H1 (cell line): ENCODE measurements at regions not wholly inside any gene's neighbourhood (a gene's known extent, or its start where the extent isn't known, plus 50 kb on each side); places are given as distances from the start of the nearest gene placed in this dataset.

Experiments
- CTCF ChIA-PET: fragments of 300-600 bp; sonication (Branson Sonifier 250); formaldehyde crosslinking; loops from one replicate; lab custom pipeline; 2021; ENCODE audit not compliant: partially characterized antibody; lab: Charles Lee
- POLR2A ChIA-PET: fragments of 300-600 bp; sonication (Branson Sonifier 250); formaldehyde crosslinking; loops from one replicate; lab custom pipeline; 2021; ENCODE audit warnings: inconsistent platforms; ENCODE audit not compliant: partially characterized antibody; lab: Charles Lee
- DNase-seq, 2 experiments: peaks; one replicate each; pipeline versions ENCODE4 v3.0.0 to v3.0.0-alpha.2; 2010 to 2022; ENCODE audit warnings: low spot score in 2 of 2, low read depth in 1 of 2, mixed read lengths in 1 of 2
- FAIRE-seq: peaks from 2 replicates; lab custom pipeline; 2011; peaks lifted over from hg19 to GRCh38; lab: Jason Lieb, UNC
- H2AFZ ChIP-seq: 2 replicates; pipeline ENCODE4 v1.8.1; 2012; ENCODE audit warnings: low read length, inconsistent platforms
- H2AK5ac ChIP-seq: 2 replicates; pipeline ENCODE4 v1.6.1; 2013; ENCODE audit warnings: low read depth, low read length
- H2BK120ac ChIP-seq: replicated peaks from 2 replicates; pipeline ENCODE3; 2013; ENCODE audit warnings: low read depth, low read length, inconsistent platforms
- H2BK12ac ChIP-seq: 2 replicates; pipeline ENCODE4 v1.6.1; 2013; ENCODE audit warnings: low read depth, low read length
- H2BK15ac ChIP-seq: 2 replicates; pipeline ENCODE4 v1.6.1; 2013; ENCODE audit warnings: low read length
- H2BK20ac ChIP-seq: 2 replicates; pipeline ENCODE4 v1.6.1; 2013; ENCODE audit warnings: low read length
- H2BK5ac ChIP-seq: 2 replicates; pipeline ENCODE4 v1.6.1; 2013; ENCODE audit warnings: low read depth, low read length
- H3K14ac ChIP-seq: 2 replicates; pipeline ENCODE4 v1.6.1; 2013; ENCODE audit warnings: inconsistent platforms; ENCODE audit not compliant: insufficient read length
- H3K18ac ChIP-seq: 2 replicates; pipeline ENCODE4 v1.6.1; 2013; ENCODE audit warnings: low read length; ENCODE audit errors: extremely low read depth
- H3K23ac ChIP-seq: 2 replicates; pipeline ENCODE4 v1.6.1; 2013; ENCODE audit warnings: inconsistent platforms; ENCODE audit not compliant: insufficient read length
- H3K23me2 ChIP-seq: 2 replicates; pipeline ENCODE4 v1.6.1; 2013; ENCODE audit warnings: low read depth, low read length
- H3K27ac ChIP-seq: 2 replicates; pipeline ENCODE4 v1.6.1; 2011; ENCODE audit warnings: low read depth, low read length, inconsistent platforms
- H3K27me3 ChIP-seq, 4 experiments: replicated peaks in 1 of 4; 1 replicate in 1 of 4; 2 replicates in 3 of 4; pipeline versions ENCODE4 v1.6.1 to v1.8.1; 2011 to 2013; ENCODE audit warnings: low read length in 3 of 4, mild to moderate bottlenecking in 3 of 4, inconsistent platforms in 2 of 4, mixed read lengths in 2 of 4, moderate library complexity in 1 of 4; ENCODE audit not compliant: control insufficient read depth in 3 of 4, insufficient read depth in 3 of 4; ENCODE audit errors: extremely low read depth in 1 of 4
- H3K36me3 ChIP-seq, 4 experiments: 2 replicates each; pipeline versions ENCODE4 v1.6.1 to v1.8.1; 2011 to 2013; ENCODE audit warnings: mild to moderate bottlenecking in 4 of 4, low read length in 3 of 4, moderate library complexity in 2 of 4, control low read depth in 1 of 4, inconsistent platforms in 1 of 4; ENCODE audit not compliant: insufficient read depth in 4 of 4, control insufficient read depth in 2 of 4
- H3K4ac ChIP-seq: replicated peaks from 2 replicates; pipeline ENCODE3; 2013; ENCODE audit warnings: low read length, low read depth, mixed read lengths, inconsistent platforms; ENCODE audit not compliant: insufficient read length
- H3K4me1 ChIP-seq, 4 experiments: replicated peaks in 1 of 4; 1 replicate in 1 of 4; 2 replicates in 3 of 4; pipeline versions ENCODE4 v1.6.1 to v1.8.1; 2011 to 2013; ENCODE audit warnings: low read length in 3 of 4, inconsistent platforms in 2 of 4, mixed read lengths in 1 of 4; ENCODE audit not compliant: insufficient read depth in 4 of 4, control insufficient read depth in 3 of 4
- H3K4me2 ChIP-seq, 2 experiments: 2 replicates each; pipeline versions ENCODE4 v1.6.1 to v1.8.1; 2011 to 2013; ENCODE audit warnings: low read depth in 2 of 2, low read length in 2 of 2, control low read depth in 1 of 2, inconsistent platforms in 1 of 2, mild to moderate bottlenecking in 1 of 2; ENCODE audit not compliant: insufficient read depth in 1 of 2
- H3K4me3 ChIP-seq, 4 experiments: fragments of 200-600, 300-600 bp in 1 of 4; sonication (generic), shearing (Covaris generic), sonication (Bioruptor Twin) in 1 of 4; 2 replicates each; pipeline versions ENCODE4 v1.5.1 to v1.8.1; 2011 to 2016; ENCODE audit warnings: low read length in 4 of 4, low read depth in 3 of 4, control low read depth in 2 of 4, inconsistent platforms in 2 of 4, mild to moderate bottlenecking in 2 of 4, mixed read lengths in 1 of 4, moderate library complexity in 1 of 4; ENCODE audit not compliant: insufficient read depth in 2 of 4; ENCODE audit errors: extremely low read depth in 1 of 4
- H3K56ac ChIP-seq: replicated peaks from 2 replicates; pipeline ENCODE3; 2013; ENCODE audit warnings: low read depth, mild to moderate bottlenecking, mixed read lengths, low read length, inconsistent platforms; ENCODE audit not compliant: insufficient read length
- H3K79me1 ChIP-seq: 2 replicates; pipeline ENCODE4 v1.6.1; 2013; ENCODE audit warnings: low read depth, low read length, control low read depth
- H3K79me2 ChIP-seq, 2 experiments: 2 replicates each; pipeline versions ENCODE4 v1.6.1 to v1.8.1; 2012 to 2013; ENCODE audit warnings: low read length in 2 of 2, mild to moderate bottlenecking in 2 of 2, inconsistent platforms in 1 of 2; ENCODE audit not compliant: insufficient read depth in 2 of 2, control insufficient read depth in 1 of 2
- H3K9ac ChIP-seq, 4 experiments: replicated peaks in 1 of 4; 1 replicate in 1 of 4; 2 replicates in 3 of 4; pipeline versions ENCODE4 v1.6.1 to v1.8.1; 2011 to 2013; ENCODE audit warnings: low read depth in 3 of 4, low read length in 3 of 4, control low read depth in 2 of 4, mild to moderate bottlenecking in 2 of 4, moderate library complexity in 2 of 4, inconsistent platforms in 1 of 4; ENCODE audit errors: extremely low read depth in 1 of 4
- H3K9me3 ChIP-seq, 2 experiments: 2 replicates each; pipeline versions ENCODE4 v1.6.1 to v1.8.1; 2012 to 2013; ENCODE audit warnings: mild to moderate bottlenecking in 2 of 2, moderate library complexity in 2 of 2, control low read depth in 1 of 2, inconsistent platforms in 1 of 2, low read depth in 1 of 2, low read length in 1 of 2, mixed read lengths in 1 of 2; ENCODE audit not compliant: insufficient read depth in 2 of 2
- H4K20me1 ChIP-seq, 2 experiments: replicated peaks in 1 of 2; 2 replicates each; pipeline versions ENCODE3 to v1.8.1; 2011 to 2013; ENCODE audit warnings: inconsistent platforms in 2 of 2, low read length in 2 of 2, mild to moderate bottlenecking in 1 of 2; ENCODE audit not compliant: insufficient read depth in 2 of 2, control insufficient read depth in 1 of 2
- H4K5ac ChIP-seq: 2 replicates; pipeline ENCODE4 v1.6.1; 2013; ENCODE audit warnings: low read length, low read depth, mixed read lengths, inconsistent platforms; ENCODE audit not compliant: insufficient read length
- H4K8ac ChIP-seq: 2 replicates; pipeline ENCODE4 v1.8.0; 2013; ENCODE audit warnings: mild to moderate bottlenecking, moderate library complexity, low read length, inconsistent platforms; ENCODE audit not compliant: insufficient read depth; ENCODE audit errors: extremely low read depth
- H4K91ac ChIP-seq: replicated peaks from 2 replicates; pipeline ENCODE3; 2013; ENCODE audit warnings: low read length, mixed read lengths, inconsistent platforms; ENCODE audit not compliant: insufficient read length
- BACH1 ChIP-seq: IDR thresholded peaks from 2 replicates; pipeline ENCODE4 v1.6.1; 2012; ENCODE audit warnings: low read length, improper control_type of control experiment
- CEBPB ChIP-seq: IDR thresholded peaks from 2 replicates; pipeline ENCODE4 v1.6.1; 2012; ENCODE audit warnings: low read depth, low read length
- CHD1 ChIP-seq: IDR thresholded peaks from 2 replicates; pipeline ENCODE4 v1.6.1; 2012; ENCODE audit warnings: low read depth, low read length, improper control_type of control experiment
- CHD2 ChIP-seq: IDR thresholded peaks from 2 replicates; pipeline ENCODE4 v1.6.1; 2012; ENCODE audit warnings: low read length, improper control_type of control experiment
- CTBP2 ChIP-seq: IDR thresholded peaks from 2 replicates; pipeline ENCODE4 v1.7.0; 2011; ENCODE audit warnings: borderline replicate concordance, mild to moderate bottlenecking, moderate library complexity, mixed read lengths, low read length; ENCODE audit not compliant: insufficient read depth, insufficient read length
- FOSL1 ChIP-seq: IDR thresholded peaks from 2 replicates; pipeline ENCODE4 v1.6.1; 2011; ENCODE audit warnings: mild to moderate bottlenecking, low read depth, low read length, moderate library complexity; ENCODE audit not compliant: insufficient read depth
- GABPA ChIP-seq: IDR thresholded peaks from 2 replicates; pipeline ENCODE4 v1.6.1; 2011; ENCODE audit warnings: mild to moderate bottlenecking, low read length, moderate library complexity, borderline replicate concordance; ENCODE audit not compliant: insufficient read depth
- GTF2F1 ChIP-seq: IDR thresholded peaks from 2 replicates; pipeline ENCODE4 v1.6.1; 2012; ENCODE audit warnings: low read depth, low read length, improper control_type of control experiment, borderline replicate concordance
- TCF12 ChIP-seq: IDR thresholded peaks from 2 replicates; pipeline ENCODE4 v1.6.1; 2011; ENCODE audit warnings: low read depth, mild to moderate bottlenecking, low read length
- ZNF274 ChIP-seq: IDR thresholded peaks from 2 replicates; pipeline ENCODE4 v1.7.0; 2012; ENCODE audit warnings: low read length, borderline replicate concordance; ENCODE audit errors: extremely low read depth
- WGBS, 2 experiments: shearing (Covaris generic) in 1 of 2; methylation state at CpG; one replicate each; pipeline versions ENCODE4 v1.1.6 to v1.1.7; 2013 to 2015; ENCODE audit warnings: low lambda C conversion rate in 2 of 2, mixed read lengths in 2 of 2, inconsistent platforms in 1 of 2, low coverage in 1 of 2, missing lambda C conversion rate in 1 of 2; ENCODE audit not compliant: insufficient replicate concordance in 2 of 2, insufficient coverage in 1 of 2, insufficient read length in 1 of 2; ENCODE audit errors: extremely low coverage in 1 of 2, missing lambda C conversion rate in 1 of 2; 5-methylcytosine and 5-hydroxymethylcytosine counted together

- DNase-seq (no peak), FAIRE-seq (no peak)
- no peak overlapping the region; the same call in 1 of the 2 replicates for H2BK12ac ChIP-seq
- POLR2A ChIA-PET, result no interaction called here
- no peak overlapping the region; a peak in 1 of 4 replicates for H3K4me2 ChIP-seq
- no peak overlapping the region for H2BK120ac ChIP-seq
- no peak overlapping the region for H3K9ac ChIP-seq
- no peak overlapping the region for H3K56ac ChIP-seq
- no peak overlapping the region for H3K18ac ChIP-seq
- H3K23me2 ChIP-seq, result no peaks in the 10 kb centered on the region; the same call in 1 of the 2 replicates
- H3K14ac ChIP-seq, result no peak overlapping the region
- H2BK20ac ChIP-seq, result no peak overlapping the region
- H4K91ac ChIP-seq, result no peak overlapping the region
- CTCF ChIA-PET, result no interaction called here
- WGBS, 2 experiments, result 87% methylated on average over 20 of the region's 20 CpGs; no CpG with 5 or more reads in 1 of the 2 experiments
- peaks cover 3 to 12% (median 8%) of the 10 kb centered on the region in 4 experiments for H3K4me1 ChIP-seq
- no peaks in the 10 kb centered on the region for H4K20me1 ChIP-seq
- H3K23ac ChIP-seq, result no peak overlapping the region
- H3K4me3 ChIP-seq, result no peak overlapping the region
- H3K9me3 ChIP-seq, result no peaks in the 10 kb centered on the region
- H3K27me3 ChIP-seq, result no peaks in the 10 kb centered on the region
- no peak overlapping the region for H2AFZ ChIP-seq
- no peak overlapping the region for H3K4ac ChIP-seq
- no peak overlapping the region for H2BK15ac ChIP-seq
- H3K27ac ChIP-seq, result 0 out of 2 replicates have a peak overlapping the region, but pooled peaks have one; percentile 3
- H3K36me3 ChIP-seq, result no peaks in the 10 kb centered on the region
- peaks cover 4% of the 10 kb centered on the region; the same call in 1 of the 2 replicates for H3K79me1 ChIP-seq
- H3K79me2 ChIP-seq, result peaks cover 0 to 84% of the 10 kb centered on the region in 2 experiments; a peak in 3 of 4 replicates
- no peak for TF ChIP-seq CHD1
- TF ChIP-seq FOSL1, result no peak
- no peak for TF ChIP-seq GTF2F1
- TF ChIP-seq CEBPB, result no peak
- TF ChIP-seq CTBP2, result no peak
- no peak for TF ChIP-seq GABPA
- TF ChIP-seq ZNF274, result no peak
- no peak for TF ChIP-seq TCF12
- no peak for TF ChIP-seq BACH1
- TF ChIP-seq CHD2, result no peak
- no peak overlapping the region for H4K8ac ChIP-seq
- no peak overlapping the region for H2AK5ac ChIP-seq
- no peak overlapping the region for H2BK5ac ChIP-seq
- H4K5ac ChIP-seq, result no peak overlapping the region
Measured at GRCh38 chr14:89540009-89540829, 123.2 kb upstream of the FOXN3 start.
